ENCODE measurements at regions not wholly inside any gene's neighbourhood (a gene's known extent, or its start where the extent isn't known, plus 50 kb on each side); places are given as distances from the start of the nearest gene placed in this dataset.

DNA sequence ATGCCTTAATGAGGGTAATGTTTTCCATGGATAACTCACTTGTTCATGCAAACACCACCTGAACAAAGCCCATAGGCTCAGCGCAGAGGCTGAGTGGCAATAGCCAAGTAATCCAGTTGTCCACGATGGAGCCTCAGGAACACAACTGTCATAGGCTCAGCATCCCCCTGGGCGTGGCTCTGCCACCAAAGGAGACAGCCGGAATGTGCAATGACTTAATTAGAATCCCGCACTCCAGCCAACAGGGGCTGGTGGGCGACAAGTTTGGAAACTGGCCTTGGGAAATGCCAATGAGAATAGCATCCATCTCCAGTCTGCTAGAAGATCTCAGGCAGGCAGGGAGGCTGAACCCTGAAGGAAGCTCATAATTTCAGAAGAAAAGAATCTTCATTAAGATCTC lies 411.7 kb upstream of the NRP1 start:
- TF ChIP-seq POLR2A (IDR thresholded peaks at IDR 0.05) = no peak
- no peak for TF ChIP-seq CTCF (IDR thresholded peaks at IDR 0.05)
- TF ChIP-seq EP300 (IDR thresholded peaks at IDR 0.05) = no peak

Measured in sigmoid colon (tissue), 4 donors.